ENCODE measurements at regions not wholly inside any gene's neighbourhood (a gene's known extent, or its start where the extent isn't known, plus 50 kb on each side); places are given as distances from the start of the nearest gene placed in this dataset.

DNA sequence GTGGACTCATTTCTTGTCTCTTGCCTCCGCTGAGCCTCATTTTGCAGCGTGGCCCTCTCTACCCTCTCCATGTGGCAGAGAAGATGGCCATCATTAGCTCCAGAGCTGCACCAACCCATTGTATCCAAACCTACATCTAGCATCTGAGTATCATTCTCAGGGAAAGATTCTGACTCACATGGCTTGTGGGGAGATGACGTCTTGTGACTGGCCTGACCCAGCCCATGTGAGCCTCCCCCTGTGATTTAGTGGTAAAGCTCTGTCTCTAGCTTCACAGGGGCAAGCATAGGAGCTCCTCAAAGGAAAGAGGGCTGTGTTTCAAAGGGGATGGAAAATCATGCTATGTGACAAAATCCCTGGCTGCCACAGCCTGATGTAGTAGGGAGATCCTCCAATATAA is 87.4 kb upstream of the RBMS1 start:
- Histone ChIP-seq H3K79me2 (ENCODE audit: insufficient read depth, low read length) (no peaks in the 10 kb centered on the region), H3K9me3 (ENCODE audit: insufficient read depth, low read depth, low read length) (no peaks in the 10 kb centered on the region), H4K20me1 (ENCODE audit: insufficient read depth, low read length) (no peaks in the 10 kb centered on the region), H3K27ac (ENCODE audit: low read depth, low read length) (no peak overlapping the region), H3K36me3 (ENCODE audit: insufficient read depth, low read length) (no peaks in the 10 kb centered on the region), H3K9ac (ENCODE audit: low read length) (no peak overlapping the region), H3K4me3 (ENCODE audit: insufficient read depth, low read depth, low read length) (no peak overlapping the region), H3K4me1 (ENCODE audit: insufficient read depth, low read length) (peaks cover 13% of the 10 kb centered on the region), H2AFZ (ENCODE audit: low read depth, low read length) (no peak overlapping the region), H3K4me2 (ENCODE audit: low read length) (peak overlapping the region; percentile 17), H3K27me3 (ENCODE audit: insufficient read depth, low read length) (no peaks in the 10 kb centered on the region)
- H3K4me3 Mint-ChIP-seq (ENCODE audit: unreplicated experiment), result no peak overlapping the region
- H3K27ac Mint-ChIP-seq (ENCODE audit: unreplicated experiment), result peak overlapping the region; percentile 12
- DNase-seq (ENCODE audit: low read depth) (peak; percentile 44), FAIRE-seq (no peak)
- H3K36me3 Mint-ChIP-seq (ENCODE audit: low read depth, unreplicated experiment), result peaks cover 3% of the 10 kb centered on the region
- peaks cover 40% of the 10 kb centered on the region for H3K4me1 Mint-ChIP-seq (ENCODE audit: low read depth, unreplicated experiment)
- no peaks in the 10 kb centered on the region for H3K27me3 Mint-ChIP-seq (ENCODE audit: low read depth, unreplicated experiment)
- peaks cover 2% of the 10 kb centered on the region for H3K9me3 Mint-ChIP-seq (ENCODE audit: unreplicated experiment)
- no peak for TF ChIP-seq CTCF (IDR thresholded peaks at IDR 0.05; ENCODE audit: insufficient read depth, low read depth, low read length)
- no peak for TF ChIP-seq EZH2 (IDR thresholded peaks at IDR 0.05; ENCODE audit: insufficient read depth, low read length)

DNA sequence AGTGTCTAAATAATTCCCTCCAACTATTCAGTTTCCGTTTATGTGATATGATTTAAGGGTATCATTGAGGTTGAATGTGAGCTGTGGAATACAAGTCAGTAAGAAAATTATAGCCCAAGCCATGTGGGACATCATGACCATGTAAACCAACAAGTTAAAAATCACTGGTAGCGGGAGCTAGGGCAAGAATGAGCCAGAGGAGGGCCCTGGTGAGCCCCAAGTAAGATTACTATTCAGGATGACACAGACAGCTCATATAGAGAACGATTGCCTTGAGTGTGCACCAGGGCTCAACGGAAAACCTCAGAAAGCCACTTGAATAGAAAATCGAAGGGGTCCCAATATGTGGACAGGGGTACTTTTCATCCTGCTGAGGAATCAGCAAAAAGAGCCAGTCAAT is 87.8 kb upstream of the RBMS1 start:
- Histone ChIP-seq H2AFZ (ENCODE audit: low read depth, low read length) (no peak overlapping the region), H3K4me1 (ENCODE audit: insufficient read depth, low read length) (peaks cover 13% of the 10 kb centered on the region), H3K4me2 (ENCODE audit: low read length) (peak overlapping the region; percentile 17), H3K79me2 (ENCODE audit: insufficient read depth, low read length) (no peaks in the 10 kb centered on the region), H3K27me3 (ENCODE audit: insufficient read depth, low read length) (no peaks in the 10 kb centered on the region), H3K9ac (ENCODE audit: low read length) (no peak overlapping the region), H3K27ac (ENCODE audit: low read depth, low read length) (no peak overlapping the region), H3K9me3 (ENCODE audit: insufficient read depth, low read depth, low read length) (no peaks in the 10 kb centered on the region), H4K20me1 (ENCODE audit: insufficient read depth, low read length) (no peaks in the 10 kb centered on the region), H3K4me3 (ENCODE audit: insufficient read depth, low read depth, low read length) (no peak overlapping the region), H3K36me3 (ENCODE audit: insufficient read depth, low read length) (no peaks in the 10 kb centered on the region)
- H3K4me1 Mint-ChIP-seq (ENCODE audit: low read depth, unreplicated experiment), result peaks cover 40% of the 10 kb centered on the region
- TF ChIP-seq EZH2 (IDR thresholded peaks at IDR 0.05; ENCODE audit: insufficient read depth, low read length) (no peak), CTCF (IDR thresholded peaks at IDR 0.05; ENCODE audit: insufficient read depth, low read depth, low read length) (no peak)
- H3K9me3 Mint-ChIP-seq (ENCODE audit: unreplicated experiment), result peaks cover 2% of the 10 kb centered on the region
- FAIRE-seq (no peak), DNase-seq (ENCODE audit: low read depth) (no peak)
- H3K27ac Mint-ChIP-seq (ENCODE audit: unreplicated experiment), result peak overlapping the region; percentile 12
- peaks cover 3% of the 10 kb centered on the region for H3K36me3 Mint-ChIP-seq (ENCODE audit: low read depth, unreplicated experiment)
- no peak overlapping the region for H3K4me3 Mint-ChIP-seq (ENCODE audit: unreplicated experiment)
- H3K27me3 Mint-ChIP-seq (ENCODE audit: low read depth, unreplicated experiment), result no peaks in the 10 kb centered on the region

DNA sequence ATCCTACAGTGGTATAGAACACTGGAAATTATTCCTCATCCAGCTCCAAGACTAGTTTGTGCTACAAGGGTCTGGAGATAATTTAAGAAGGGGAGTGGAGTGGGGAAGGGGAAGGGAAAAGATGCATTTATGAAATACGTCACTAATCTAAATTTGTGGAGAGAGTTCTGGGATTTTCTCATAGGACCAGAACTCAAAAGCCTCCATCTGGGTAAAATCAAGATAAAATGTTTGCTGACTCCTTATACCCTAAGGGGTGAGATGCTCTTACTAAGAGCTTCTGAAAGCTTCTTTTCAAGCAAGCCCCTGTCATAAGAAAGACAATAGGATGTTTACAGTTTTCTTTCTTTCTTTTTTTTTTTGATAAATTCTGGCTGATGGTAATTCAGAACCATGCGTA is 88.5 kb upstream of the RBMS1 start:
- Mint-ChIP-seq H3K27me3 (ENCODE audit: low read depth, unreplicated experiment) (no peaks in the 10 kb centered on the region), H3K36me3 (ENCODE audit: low read depth, unreplicated experiment) (peaks cover 3% of the 10 kb centered on the region), H3K4me3 (ENCODE audit: unreplicated experiment) (no peak overlapping the region), H3K4me1 (ENCODE audit: low read depth, unreplicated experiment) (peaks cover 40% of the 10 kb centered on the region), H3K27ac (ENCODE audit: unreplicated experiment) (no peak overlapping the region), H3K9me3 (ENCODE audit: unreplicated experiment) (peaks cover 2% of the 10 kb centered on the region)
- H3K36me3 ChIP-seq (ENCODE audit: insufficient read depth, low read length), result no peaks in the 10 kb centered on the region
- H3K79me2 ChIP-seq (ENCODE audit: insufficient read depth, low read length), result no peaks in the 10 kb centered on the region
- no peaks in the 10 kb centered on the region for H3K27me3 ChIP-seq (ENCODE audit: insufficient read depth, low read length)
- H3K9ac ChIP-seq (ENCODE audit: low read length), result no peak overlapping the region
- no peak for FAIRE-seq
- no peak overlapping the region for H2AFZ ChIP-seq (ENCODE audit: low read depth, low read length)
- no peak overlapping the region for H3K4me2 ChIP-seq (ENCODE audit: low read length)
- H4K20me1 ChIP-seq (ENCODE audit: insufficient read depth, low read length), result no peaks in the 10 kb centered on the region
- H3K4me1 ChIP-seq (ENCODE audit: insufficient read depth, low read length), result peaks cover 13% of the 10 kb centered on the region
- H3K4me3 ChIP-seq (ENCODE audit: insufficient read depth, low read depth, low read length), result no peak overlapping the region
- no peaks in the 10 kb centered on the region for H3K9me3 ChIP-seq (ENCODE audit: insufficient read depth, low read depth, low read length)
- no peak for DNase-seq (ENCODE audit: low read depth)
- no peak for TF ChIP-seq EZH2 (IDR thresholded peaks at IDR 0.05; ENCODE audit: insufficient read depth, low read length)
- TF ChIP-seq CTCF (IDR thresholded peaks at IDR 0.05; ENCODE audit: insufficient read depth, low read depth, low read length), result no peak
- no peak overlapping the region for H3K27ac ChIP-seq (ENCODE audit: low read depth, low read length)

Measured in astrocyte (in vitro differentiated cells and primary cell).